HEK293T (cell line): ENCODE measurements at regions not wholly inside any gene's neighbourhood (a gene's known extent, or its start where the extent isn't known, plus 50 kb on each side); places are given as distances from the start of the nearest gene placed in this dataset.
"Not testable (repeated sequence)": the region's sequence is repeated elsewhere in the genome, so short reads cannot be mapped to it uniquely, and the experiment has no call there.

Experiments
- CTCF ChIA-PET: fragments of 350-600 bp; formaldehyde crosslinking; extraction: SDS; loops from one replicate; lab custom pipeline; 2021; ENCODE audit warnings: antibody characterized with exemption, inconsistent platforms; lab: Yijun Ruan, JAX
- POLR2A ChIA-PET: fragments of 350-600 bp; formaldehyde crosslinking; extraction: SDS; loops from one replicate; lab custom pipeline; 2020; ENCODE audit warnings: antibody characterized with exemption, inconsistent platforms; lab: Yijun Ruan, JAX
- DNase-seq: peaks from one replicate; pipeline ENCODE4 v3.0.0; 2012; ENCODE audit warnings: mixed read lengths; ENCODE audit errors: extremely low spot score
- ARNT ChIP-seq: fragments of 450-650 bp; IDR thresholded peaks from 2 replicates; pipeline ENCODE4 v1.6.1; 2017; ENCODE audit warnings: mild to moderate bottlenecking
- BHLHE40 ChIP-seq: fragments of 450-650 bp; IDR thresholded peaks from 2 replicates; pipeline ENCODE4 v1.6.1; 2016; ENCODE audit warnings: mild to moderate bottlenecking, moderate library complexity, borderline replicate concordance
- CTBP1 ChIP-seq: fragments of 450-650 bp; IDR thresholded peaks from 2 replicates; pipeline ENCODE4 v1.6.1; 2016; ENCODE audit warnings: borderline replicate concordance
- ELF4 ChIP-seq: fragments of 450-650 bp; IDR thresholded peaks from 2 replicates; pipeline ENCODE4 v1.6.1; 2017; ENCODE audit warnings: antibody characterized with exemption
- FOXA1 ChIP-seq: fragments of 450-650 bp; IDR thresholded peaks from 2 replicates; pipeline ENCODE4 v1.6.1; 2016; ENCODE audit warnings: mild to moderate bottlenecking
- FOXK2 ChIP-seq: fragments of 450-650 bp; IDR thresholded peaks from 2 replicates; pipeline ENCODE4 v1.6.1; 2016; ENCODE audit warnings: mild to moderate bottlenecking
- FOXM1 ChIP-seq: fragments of 450-650 bp; IDR thresholded peaks from 2 replicates; pipeline ENCODE4 v1.6.1; 2017; ENCODE audit warnings: mild to moderate bottlenecking, borderline replicate concordance
- HDGF ChIP-seq: fragments of 450-650 bp; IDR thresholded peaks from 2 replicates; pipeline ENCODE4 v1.6.1; 2017; ENCODE audit warnings: antibody characterized with exemption, borderline replicate concordance
- L3MBTL2 ChIP-seq: fragments of 450-650 bp; conservative IDR thresholded peaks from 2 replicates; pipeline ENCODE4 v1.6.1; 2016; ENCODE audit warnings: mild to moderate bottlenecking
- LEF1 ChIP-seq: fragments of 450-650 bp; IDR thresholded peaks from 2 replicates; pipeline ENCODE4 v1.6.1; 2017; ENCODE audit warnings: mild to moderate bottlenecking, borderline replicate concordance
- NFRKB ChIP-seq: fragments of 450-650 bp; IDR thresholded peaks from 2 replicates; pipeline ENCODE4 v1.6.1; 2016; ENCODE audit warnings: mild to moderate bottlenecking, moderate library complexity
- PKNOX1 ChIP-seq: fragments of 450-650 bp; IDR thresholded peaks from 2 replicates; pipeline ENCODE4 v1.6.1; 2016
- SP1 ChIP-seq: fragments of 450-650 bp; IDR thresholded peaks from 2 replicates; pipeline ENCODE4 v1.6.1; 2017
- SUZ12 ChIP-seq: fragments of 450-650 bp; IDR thresholded peaks from 2 replicates; pipeline ENCODE4 v1.6.1; 2016; ENCODE audit warnings: mild to moderate bottlenecking
- TARDBP ChIP-seq: fragments of 450-650 bp; IDR thresholded peaks from 2 replicates; pipeline ENCODE4 v1.6.1; 2016
- ZNF384 ChIP-seq: fragments of 450-650 bp; IDR thresholded peaks from 2 replicates; pipeline ENCODE4 v1.6.1; 2016

- ChIA-PET POLR2A (interaction anchor here (0.6 kb wide), 1 partner anchor 42 kb away, joined by 3 read pairs; no protein-coding TSS in a partner anchor), CTCF (interaction anchor here (0.6 kb wide), 1 partner anchor 1655 kb away, joined by 3 read pairs; no protein-coding TSS in a partner anchor)
- DNase-seq, result no peak
- no peak for TF ChIP-seq HDGF
- no peak for TF ChIP-seq L3MBTL2
- TF ChIP-seq ELF4, result no peak
- no peak for TF ChIP-seq LEF1
- no peak for TF ChIP-seq PKNOX1
- TF ChIP-seq TARDBP, result no peak
- TF ChIP-seq ZNF384, result no peak
- no peak for TF ChIP-seq SP1
- no peak for TF ChIP-seq FOXM1
- TF ChIP-seq FOXK2, result no peak
- TF ChIP-seq BHLHE40, result no peak
- no peak for TF ChIP-seq FOXA1
- TF ChIP-seq CTBP1, result no peak
Observed at GRCh38 chr5:82586661-82587310, 308.6 kb upstream of the RPS23 start.

GRCh38 chr5:82586181-82586580, 308.0 kb upstream of the RPS23 start:
- TF ChIP-seq ZNF384, result no peak
- TF ChIP-seq BHLHE40, result no peak
- TF ChIP-seq CTBP1, result no peak
- TF ChIP-seq SP1, result no peak
- TF ChIP-seq ELF4, result no peak
- TF ChIP-seq FOXK2, result no peak
- TF ChIP-seq PKNOX1, result no peak
- TF ChIP-seq ARNT, result no peak
- TF ChIP-seq HDGF, result no peak
- TF ChIP-seq FOXM1, result no peak
- TF ChIP-seq SUZ12, result no peak
- TF ChIP-seq TARDBP, result no peak
- TF ChIP-seq L3MBTL2, result no peak
- TF ChIP-seq NFRKB, result no peak
- ChIA-PET POLR2A (interaction anchor here (0.6 kb wide), 1 partner anchor 42 kb away, joined by 3 read pairs; no protein-coding TSS in a partner anchor), CTCF (interaction anchor here (0.6 kb wide), 1 partner anchor 1655 kb away, joined by 3 read pairs; no protein-coding TSS in a partner anchor)
- DNase-seq, result no peak

GRCh38 chr5:82584631-82585030, 306.5 kb upstream of the RPS23 start:
- DNase-seq, result no peak
- ChIA-PET CTCF (no interaction called here), POLR2A (no interaction called here)
- TF ChIP-seq FOXK2, result no peak
- no peak for TF ChIP-seq ARNT
- no peak for TF ChIP-seq ELF4
- no peak for TF ChIP-seq CTBP1
- TF ChIP-seq TARDBP, result no peak
- TF ChIP-seq NFRKB, result no peak
- no peak for TF ChIP-seq HDGF
- TF ChIP-seq LEF1, result no peak
- no peak for TF ChIP-seq PKNOX1
- no peak for TF ChIP-seq L3MBTL2
- TF ChIP-seq SUZ12, result no peak
- no peak for TF ChIP-seq FOXM1
- TF ChIP-seq SP1, result no peak
- TF ChIP-seq FOXA1, result no peak
- no peak for TF ChIP-seq BHLHE40
- no peak for TF ChIP-seq ZNF384

GRCh38 chr5:82583331-82583730, 305.2 kb upstream of the RPS23 start:
- DNase-seq, CTCF ChIA-PET, POLR2A ChIA-PET: not testable (repeated sequence)

GRCh38 chr5:82564963-82565362, 286.8 kb upstream of the RPS23 start:
- DNase-seq, result no peak
- CTCF ChIA-PET, result no interaction called here
- TF ChIP-seq LEF1, result no peak
- TF ChIP-seq FOXM1, result no peak
- TF ChIP-seq CTBP1, result no peak
- no peak for TF ChIP-seq SP1
- no peak for TF ChIP-seq HDGF
- TF ChIP-seq SUZ12, result no peak
- TF ChIP-seq L3MBTL2, result no peak
- no peak for TF ChIP-seq TARDBP
- no peak for TF ChIP-seq ZNF384
- no peak for TF ChIP-seq FOXA1
- TF ChIP-seq NFRKB, result no peak
- no peak for TF ChIP-seq FOXK2
- no peak for TF ChIP-seq ELF4
- no peak for TF ChIP-seq PKNOX1
- TF ChIP-seq BHLHE40, result no peak
- no peak for TF ChIP-seq ARNT
- POLR2A ChIA-PET, result no interaction called here

GRCh38 chr5:82563745-82564144, 285.6 kb upstream of the RPS23 start:
- POLR2A ChIA-PET, result no interaction called here
- TF ChIP-seq FOXM1 (no peak), NFRKB (no peak), SUZ12 (no peak), ELF4 (no peak), FOXK2 (no peak), HDGF (no peak), CTBP1 (no peak), BHLHE40 (no peak), FOXA1 (no peak), PKNOX1 (no peak), LEF1 (no peak), ARNT (no peak), TARDBP (no peak), L3MBTL2 (no peak), ZNF384 (no peak), SP1 (no peak)
- CTCF ChIA-PET, result no interaction called here
- DNase-seq, result no peak
